ENCODE measurements at regions not wholly inside any gene's neighbourhood (a gene's known extent, or its start where the extent isn't known, plus 50 kb on each side); places are given as distances from the start of the nearest gene placed in this dataset.

DNA sequence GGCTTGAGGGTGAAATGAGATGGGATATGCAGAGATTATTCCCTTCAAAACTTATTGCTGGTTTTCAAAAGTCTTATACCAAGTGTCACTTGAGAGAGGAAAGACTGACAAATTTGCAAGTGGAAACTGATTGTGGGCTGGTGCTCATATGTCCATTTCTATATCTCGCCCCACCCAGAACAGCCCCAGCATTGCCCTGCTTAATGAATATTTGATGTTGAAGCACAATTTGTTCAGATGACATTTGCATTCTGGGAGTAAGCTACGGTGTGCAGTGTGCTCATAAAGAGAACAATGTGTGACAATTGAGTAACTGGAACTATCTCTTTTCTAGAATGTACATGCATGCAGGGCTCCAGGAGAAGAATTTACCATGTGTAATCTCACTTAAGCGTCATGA, 223.5 kb upstream of the TRPC5 start:
- TF ChIP-seq, protein P1, sequence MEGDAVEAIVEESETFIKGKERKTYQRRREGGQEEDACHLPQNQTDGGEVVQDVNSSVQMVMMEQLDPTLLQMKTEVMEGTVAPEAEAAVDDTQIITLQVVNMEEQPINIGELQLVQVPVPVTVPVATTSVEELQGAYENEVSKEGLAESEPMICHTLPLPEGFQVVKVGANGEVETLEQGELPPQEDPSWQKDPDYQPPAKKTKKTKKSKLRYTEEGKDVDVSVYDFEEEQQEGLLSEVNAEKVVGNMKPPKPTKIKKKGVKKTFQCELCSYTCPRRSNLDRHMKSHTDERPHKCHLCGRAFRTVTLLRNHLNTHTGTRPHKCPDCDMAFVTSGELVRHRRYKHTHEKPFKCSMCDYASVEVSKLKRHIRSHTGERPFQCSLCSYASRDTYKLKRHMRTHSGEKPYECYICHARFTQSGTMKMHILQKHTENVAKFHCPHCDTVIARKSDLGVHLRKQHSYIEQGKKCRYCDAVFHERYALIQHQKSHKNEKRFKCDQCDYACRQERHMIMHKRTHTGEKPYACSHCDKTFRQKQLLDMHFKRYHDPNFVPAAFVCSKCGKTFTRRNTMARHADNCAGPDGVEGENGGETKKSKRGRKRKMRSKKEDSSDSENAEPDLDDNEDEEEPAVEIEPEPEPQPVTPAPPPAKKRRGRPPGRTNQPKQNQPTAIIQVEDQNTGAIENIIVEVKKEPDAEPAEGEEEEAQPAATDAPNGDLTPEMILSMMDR (IDR thresholded peaks at IDR 0.05; ENCODE audit: insufficient read depth, low read depth, low read length, missing control alignments) = no peak
- no peak for DNase-seq (ENCODE audit: low read depth)
- no peak overlapping the region for H3K4me3 ChIP-seq (ENCODE audit: low read length)

DNA sequence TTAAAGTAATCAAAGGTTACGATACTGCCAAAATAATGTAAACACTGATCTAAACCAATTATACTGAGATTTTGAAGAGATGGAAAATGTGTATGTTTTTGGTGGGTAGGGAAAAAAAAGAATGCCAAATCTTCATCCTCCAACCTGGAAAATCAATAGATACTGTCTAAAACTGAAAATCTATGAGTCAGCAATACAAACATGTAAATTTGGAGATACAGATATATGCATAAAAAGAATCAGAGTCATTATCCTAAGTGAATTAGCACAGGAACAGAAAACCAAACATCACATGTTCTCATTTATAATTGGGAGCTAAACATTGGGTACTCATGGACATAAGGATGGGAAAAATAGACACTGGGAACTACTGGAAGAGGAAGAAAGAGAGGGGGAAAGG, 197.4 kb upstream of the TRPC5 start:
- no peak for DNase-seq (ENCODE audit: low read depth)
- no peak overlapping the region for H3K4me3 ChIP-seq (ENCODE audit: low read length)
- TF ChIP-seq, protein P1 (IDR thresholded peaks at IDR 0.05; ENCODE audit: insufficient read depth, low read depth, low read length, missing control alignments) = no peak

DNA sequence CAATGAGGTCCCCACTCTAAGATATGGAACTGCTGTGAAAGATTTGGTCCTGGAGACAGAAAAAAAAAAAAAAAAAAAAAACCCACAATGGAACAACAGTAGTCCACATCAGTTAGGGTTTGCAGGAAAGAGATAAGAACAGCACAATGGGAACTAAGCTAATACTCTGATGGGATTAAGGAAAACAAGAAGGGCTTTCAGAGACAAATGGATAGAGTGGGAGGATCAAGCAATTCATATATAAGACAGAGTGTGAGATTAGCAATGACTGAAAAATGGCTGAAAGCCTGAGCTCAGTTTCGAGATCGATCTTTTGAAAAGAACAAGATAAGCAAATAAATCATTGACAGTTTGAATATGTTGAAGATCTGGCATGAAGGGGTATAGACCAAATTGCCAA, 188.4 kb upstream of the TRPC5 start:
- DNase-seq (ENCODE audit: low read depth) = no peak
- TF ChIP-seq, protein P1 (IDR thresholded peaks at IDR 0.05; ENCODE audit: insufficient read depth, low read depth, low read length, missing control alignments) = no peak
- no peak overlapping the region for H3K4me3 ChIP-seq (ENCODE audit: low read length)

DNA sequence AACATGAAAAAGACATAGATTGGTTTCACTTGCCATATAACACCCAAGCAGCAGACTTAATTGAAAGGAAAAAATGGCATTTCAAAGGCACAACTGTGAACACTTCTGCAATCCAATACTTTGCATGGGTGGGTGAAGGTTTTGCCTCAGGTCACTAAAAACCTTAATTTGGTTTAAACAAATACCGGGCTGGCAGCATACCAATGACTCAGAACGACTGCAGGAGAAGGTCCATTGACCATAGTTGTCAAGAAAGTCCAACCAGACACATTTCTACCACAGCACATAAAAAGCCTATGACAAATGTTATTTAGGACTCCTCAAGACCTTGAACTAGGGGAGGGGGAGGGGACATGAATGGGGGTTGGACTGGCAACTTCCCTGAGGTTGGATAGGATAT, 183.6 kb upstream of the TRPC5 start:
- no peak for DNase-seq (ENCODE audit: low read depth)

DNA sequence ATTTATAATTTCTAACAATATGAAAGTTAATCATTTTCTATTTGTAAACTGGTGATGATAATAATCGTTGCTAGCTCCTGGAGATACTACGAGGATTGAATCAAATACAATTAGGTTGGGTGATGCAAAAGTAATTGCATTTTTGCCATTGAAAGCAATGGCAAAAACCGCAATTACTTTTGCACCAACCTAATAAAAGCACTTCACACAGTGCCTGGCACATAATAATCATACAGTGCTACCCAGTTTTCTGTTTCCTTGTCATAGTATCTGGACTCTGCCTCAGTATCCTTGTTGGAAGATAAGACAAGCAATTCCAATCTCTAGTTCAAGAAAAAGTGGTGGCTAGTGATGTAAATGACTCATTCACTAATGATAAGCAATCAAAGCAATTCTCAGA, 176.8 kb upstream of the TRPC5 start:
- TF ChIP-seq, protein P1 (IDR thresholded peaks at IDR 0.05; ENCODE audit: insufficient read depth, low read depth, low read length, missing control alignments) = no peak
- H3K4me3 ChIP-seq (ENCODE audit: low read length) = no peak overlapping the region
- no peak for DNase-seq (ENCODE audit: low read depth)

More for the DNA sequence above, 183.6 kb upstream of the TRPC5 start:
- H3K4me3 ChIP-seq (ENCODE audit: low read length) = no peak overlapping the region
- TF ChIP-seq, protein P1 (IDR thresholded peaks at IDR 0.05; ENCODE audit: insufficient read depth, low read depth, low read length, missing control alignments) = no peak

DNA sequence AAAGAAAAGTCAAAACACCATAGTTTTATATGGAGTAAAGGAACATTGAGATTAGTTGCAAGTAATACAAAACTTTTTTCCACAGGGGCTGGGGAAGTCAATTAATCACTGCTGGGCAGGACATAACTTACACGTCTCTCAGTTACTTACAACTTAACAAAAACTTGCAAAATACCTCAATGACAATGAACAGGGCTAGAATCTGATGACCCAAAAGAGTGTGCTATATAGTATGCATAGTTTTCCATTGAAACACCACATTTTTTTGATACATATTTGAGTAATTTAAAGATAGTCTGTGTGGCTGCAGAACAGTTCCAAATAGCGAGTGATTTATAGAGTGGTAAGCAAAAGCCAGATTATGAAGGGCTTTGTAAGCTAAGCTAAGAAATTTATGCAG, 172.3 kb upstream of the TRPC5 start:
- H3K4me3 ChIP-seq (ENCODE audit: low read length) = no peak overlapping the region
- DNase-seq (ENCODE audit: low read depth) = no peak
- TF ChIP-seq, protein P1 (IDR thresholded peaks at IDR 0.05; ENCODE audit: insufficient read depth, low read depth, low read length, missing control alignments) = no peak

DNA sequence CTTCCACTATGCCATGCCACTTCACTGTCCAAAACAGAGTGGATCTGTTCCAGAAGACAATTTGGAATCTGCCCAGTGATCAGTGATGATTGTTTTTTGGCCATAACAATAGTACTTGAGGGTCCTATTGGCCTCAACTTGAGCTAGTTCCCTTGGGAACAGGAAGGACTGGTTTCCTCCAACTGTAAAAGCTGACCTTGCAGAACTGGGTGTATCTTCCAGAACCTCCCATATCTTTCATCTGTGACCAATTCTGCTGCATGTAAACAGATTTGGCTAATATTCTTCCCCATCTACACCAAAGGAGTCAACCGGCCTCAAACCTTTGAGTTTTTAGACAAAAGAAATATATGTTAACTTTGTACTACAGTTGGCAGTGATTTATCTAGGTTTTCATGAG, 165.1 kb upstream of the TRPC5 start:
- TF ChIP-seq, protein P1 (IDR thresholded peaks at IDR 0.05; ENCODE audit: insufficient read depth, low read depth, low read length, missing control alignments) = no peak
- no peak for DNase-seq (ENCODE audit: low read depth)
- no peak overlapping the region for H3K4me3 ChIP-seq (ENCODE audit: low read length)

All from epithelial cell of esophagus (primary cell).